ENCODE measurements at regions not wholly inside any gene's neighbourhood (a gene's known extent, or its start where the extent isn't known, plus 50 kb on each side); places are given as distances from the start of the nearest gene placed in this dataset.
"Not testable (repeated sequence)": the region's sequence is repeated elsewhere in the genome, so short reads cannot be mapped to it uniquely, and the experiment has no call there.

DNA sequence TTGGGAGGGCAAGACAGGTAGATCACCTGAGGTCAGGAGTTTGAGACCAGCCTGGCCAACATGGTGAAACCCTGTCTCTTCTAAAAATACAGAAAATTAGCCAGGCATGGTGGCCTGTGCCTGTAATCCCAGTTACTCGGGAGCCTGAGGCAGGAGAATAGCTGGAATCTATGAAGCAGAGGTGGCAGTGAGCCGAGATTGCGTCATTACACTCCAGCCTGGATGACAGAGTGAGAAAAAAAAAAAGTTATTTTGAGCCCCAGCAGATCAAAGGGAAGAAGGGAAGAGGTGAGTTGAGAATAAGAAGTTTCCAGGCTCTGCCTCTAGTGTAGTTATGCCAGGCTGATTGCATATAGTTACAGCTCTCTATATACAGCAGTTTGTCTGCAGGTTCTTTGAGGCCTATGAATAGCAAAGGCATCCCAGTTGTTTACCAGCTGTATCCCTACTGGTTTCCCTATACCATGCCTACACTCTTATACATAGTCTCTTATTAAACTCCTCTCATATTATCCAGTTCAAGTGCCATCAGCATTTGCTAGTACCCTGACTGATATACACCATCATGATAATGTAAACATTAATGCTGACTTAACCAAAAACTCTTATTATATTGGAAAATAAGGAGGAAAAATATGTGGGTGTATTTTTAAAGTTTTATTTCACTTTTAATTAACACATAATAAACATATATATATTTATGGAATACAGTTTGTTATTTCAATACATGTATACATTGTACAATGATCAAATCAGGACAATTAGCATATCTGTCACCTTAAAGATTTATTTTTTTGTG lies 823.6 kb upstream of the ADGRB3 start:
- peaks cover 29% of the 10 kb centered on the region for H3K9me3 Mint-ChIP-seq
- no peaks in the 10 kb centered on the region for H3K27me3 Mint-ChIP-seq
- CTCF ChIA-PET = no interaction called here
- H3K4me1 Mint-ChIP-seq = no peaks in the 10 kb centered on the region
- H3K27ac Mint-ChIP-seq = no peak overlapping the region
- DNase-seq (no peak), ATAC-seq (ENCODE audit: low read depth) (no peak)
- intact Hi-C loops (cut with micrococcal nuclease) = no loop called here
- no peak overlapping the region for H3K4me3 Mint-ChIP-seq
- POLR2A ChIA-PET = no interaction called here
- H3K36me3 Mint-ChIP-seq (ENCODE audit: low read depth) = no peaks in the 10 kb centered on the region
- TF ChIP-seq, protein P1, sequence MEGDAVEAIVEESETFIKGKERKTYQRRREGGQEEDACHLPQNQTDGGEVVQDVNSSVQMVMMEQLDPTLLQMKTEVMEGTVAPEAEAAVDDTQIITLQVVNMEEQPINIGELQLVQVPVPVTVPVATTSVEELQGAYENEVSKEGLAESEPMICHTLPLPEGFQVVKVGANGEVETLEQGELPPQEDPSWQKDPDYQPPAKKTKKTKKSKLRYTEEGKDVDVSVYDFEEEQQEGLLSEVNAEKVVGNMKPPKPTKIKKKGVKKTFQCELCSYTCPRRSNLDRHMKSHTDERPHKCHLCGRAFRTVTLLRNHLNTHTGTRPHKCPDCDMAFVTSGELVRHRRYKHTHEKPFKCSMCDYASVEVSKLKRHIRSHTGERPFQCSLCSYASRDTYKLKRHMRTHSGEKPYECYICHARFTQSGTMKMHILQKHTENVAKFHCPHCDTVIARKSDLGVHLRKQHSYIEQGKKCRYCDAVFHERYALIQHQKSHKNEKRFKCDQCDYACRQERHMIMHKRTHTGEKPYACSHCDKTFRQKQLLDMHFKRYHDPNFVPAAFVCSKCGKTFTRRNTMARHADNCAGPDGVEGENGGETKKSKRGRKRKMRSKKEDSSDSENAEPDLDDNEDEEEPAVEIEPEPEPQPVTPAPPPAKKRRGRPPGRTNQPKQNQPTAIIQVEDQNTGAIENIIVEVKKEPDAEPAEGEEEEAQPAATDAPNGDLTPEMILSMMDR (IDR thresholded peaks at IDR 0.05) = no peak

DNA sequence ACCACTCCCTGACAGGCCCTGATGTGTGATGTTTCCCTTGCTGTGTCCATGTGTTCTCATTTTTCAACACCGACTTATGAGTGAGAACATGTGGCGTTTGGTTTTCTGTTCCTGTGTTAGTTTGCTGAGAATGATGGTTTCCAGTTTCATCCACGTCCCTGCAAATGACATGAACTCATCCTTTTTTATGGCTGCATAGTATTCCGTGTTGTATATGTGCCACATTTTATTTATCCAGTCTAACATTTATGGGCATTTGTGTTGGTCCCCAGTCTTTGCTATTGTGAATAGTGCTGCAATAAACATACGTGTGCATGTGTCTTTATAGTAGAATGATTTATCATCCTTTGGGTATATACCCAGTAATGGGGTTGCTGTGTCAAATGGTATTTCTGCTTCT lies 830.3 kb upstream of the ADGRB3 start:
- intact Hi-C loops (cut with micrococcal nuclease); H3K27ac Mint-ChIP-seq; DNase-seq; CTCF ChIA-PET; H3K36me3 Mint-ChIP-seq (ENCODE audit: low read depth); H3K27me3 Mint-ChIP-seq; ATAC-seq (ENCODE audit: low read depth); H3K4me3 Mint-ChIP-seq; H3K4me1 Mint-ChIP-seq; POLR2A ChIA-PET: not testable (repeated sequence)
- peaks cover 20% of the 10 kb centered on the region for H3K9me3 Mint-ChIP-seq

DNA sequence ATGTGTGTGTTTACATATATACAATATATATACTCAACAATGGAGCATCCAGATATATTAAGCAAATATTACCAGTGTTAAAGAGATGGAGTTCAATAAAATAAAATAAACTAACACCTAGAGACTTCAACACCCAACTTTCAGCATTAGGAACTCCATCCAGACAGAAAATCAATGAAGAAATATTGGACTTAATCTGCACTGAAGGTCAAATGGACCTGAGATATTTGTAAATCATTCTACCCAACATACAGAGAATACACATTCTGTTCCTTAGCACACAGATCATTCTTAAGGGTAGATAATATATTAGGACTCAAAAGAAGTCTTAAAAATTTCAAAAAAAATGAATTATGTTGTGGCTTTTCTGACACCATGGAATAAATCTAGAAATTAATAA lies 832.3 kb upstream of the ADGRB3 start:
- Mint-ChIP-seq H3K4me1 (no peaks in the 10 kb centered on the region), H3K27ac (no peak overlapping the region), H3K9me3 (peaks cover 23% of the 10 kb centered on the region), H3K27me3 (no peaks in the 10 kb centered on the region), H3K36me3 (ENCODE audit: low read depth) (no peaks in the 10 kb centered on the region), H3K4me3 (no peak overlapping the region)
- intact Hi-C loops (cut with micrococcal nuclease) = no loop called here
- POLR2A ChIA-PET = no interaction called here
- ATAC-seq (ENCODE audit: low read depth) (no peak), DNase-seq (no peak)
- CTCF ChIA-PET = no interaction called here
- TF ChIP-seq, protein P1 (IDR thresholded peaks at IDR 0.05) = no peak

DNA sequence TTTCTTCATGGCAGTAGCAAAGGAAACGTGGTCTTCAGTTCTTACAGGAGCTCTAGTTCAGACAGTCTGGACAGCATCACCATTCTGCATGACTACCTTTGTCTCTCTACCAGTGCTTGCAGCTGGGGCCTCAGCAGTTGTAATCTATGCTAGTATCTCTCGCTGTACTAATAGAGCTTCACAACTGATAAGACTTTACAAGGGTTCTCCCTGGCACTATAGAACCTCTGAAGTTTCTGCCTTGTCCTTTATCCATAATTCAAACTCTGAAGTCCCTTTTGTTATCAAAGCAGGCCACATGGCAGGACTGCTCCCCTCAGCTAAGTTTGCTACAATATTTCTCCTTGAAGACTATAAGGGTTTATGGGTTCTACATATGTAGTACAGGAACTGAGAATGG lies 842.1 kb upstream of the ADGRB3 start:
- H3K9me3 Mint-ChIP-seq = peaks cover 9% of the 10 kb centered on the region
- H3K27ac Mint-ChIP-seq = no peak overlapping the region
- CTCF ChIA-PET = no interaction called here
- no peak overlapping the region for H3K4me3 Mint-ChIP-seq
- no peaks in the 10 kb centered on the region for H3K27me3 Mint-ChIP-seq
- POLR2A ChIA-PET = no interaction called here
- TF ChIP-seq, protein P1 (IDR thresholded peaks at IDR 0.05) = no peak
- H3K36me3 Mint-ChIP-seq (ENCODE audit: low read depth) = no peaks in the 10 kb centered on the region
- H3K4me1 Mint-ChIP-seq = no peaks in the 10 kb centered on the region
- ATAC-seq (ENCODE audit: low read depth) (no peak), DNase-seq (no peak)
- intact Hi-C loops (cut with micrococcal nuclease) = no loop called here

DNA sequence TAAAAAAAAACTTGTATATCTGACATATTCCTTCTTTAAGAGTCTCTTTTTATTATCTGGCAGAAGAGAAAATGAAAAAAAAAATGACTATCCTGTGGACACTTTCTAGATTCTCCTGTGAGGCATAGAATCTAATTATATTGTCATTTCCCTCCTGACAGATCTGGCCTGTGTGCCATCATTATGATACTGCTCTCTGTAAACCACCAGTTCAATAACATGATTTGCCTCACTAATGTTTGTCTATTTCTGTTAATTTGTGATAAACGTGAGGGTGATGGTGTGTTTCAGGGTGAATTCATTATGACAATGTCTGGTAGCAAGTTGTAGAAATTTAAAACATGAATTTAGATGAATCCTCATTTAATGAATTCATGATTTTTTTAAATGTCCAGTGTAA lies 844.5 kb upstream of the ADGRB3 start:
- Mint-ChIP-seq H3K4me1 (no peaks in the 10 kb centered on the region), H3K27me3 (no peaks in the 10 kb centered on the region), H3K4me3 (no peak overlapping the region), H3K36me3 (ENCODE audit: low read depth) (no peaks in the 10 kb centered on the region), H3K27ac (no peak overlapping the region), H3K9me3 (peaks cover 7% of the 10 kb centered on the region)
- TF ChIP-seq, protein P1 (IDR thresholded peaks at IDR 0.05) = no peak
- ChIA-PET CTCF (no interaction called here), POLR2A (no interaction called here)
- DNase-seq (no peak), ATAC-seq (ENCODE audit: low read depth) (no peak)
- intact Hi-C loops (cut with micrococcal nuclease) = no loop called here

DNA sequence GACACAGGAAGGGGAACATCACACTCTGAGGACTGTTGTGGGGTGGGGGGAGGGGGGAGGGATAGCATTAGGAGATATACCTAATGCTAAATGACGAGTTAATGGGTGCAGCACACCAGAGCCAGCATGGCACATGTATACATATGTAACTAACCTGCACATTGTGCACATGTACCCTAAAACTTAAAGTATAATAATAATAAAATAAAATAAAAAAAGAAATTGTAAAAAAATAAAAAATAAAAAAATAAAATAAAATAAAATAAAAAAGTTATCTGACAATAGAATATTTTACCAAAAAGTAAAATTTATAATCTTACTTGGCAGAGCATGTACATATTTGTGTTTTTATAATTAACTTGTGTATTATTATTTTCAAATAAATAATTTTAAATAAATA lies 848.0 kb upstream of the ADGRB3 start:
- DNase-seq; intact Hi-C loops (cut with micrococcal nuclease); POLR2A ChIA-PET; H3K36me3 Mint-ChIP-seq (ENCODE audit: low read depth); CTCF ChIA-PET; H3K4me1 Mint-ChIP-seq; ATAC-seq (ENCODE audit: low read depth); H3K9me3 Mint-ChIP-seq; H3K27ac Mint-ChIP-seq; H3K27me3 Mint-ChIP-seq; H3K4me3 Mint-ChIP-seq: not testable (repeated sequence)

Data from activated B cell treated with CpG ODN at 0.5 μM for 24 hours (primary cell).